GM18507 (cell line): ENCODE measurements at regions not wholly inside any gene's neighbourhood (a gene's known extent, or its start where the extent isn't known, plus 50 kb on each side); places are given as distances from the start of the nearest gene placed in this dataset.

Experiments used
- DNase-seq: peaks from one replicate; pipeline ENCODE4 v3.0.0; 2011; ENCODE audit warnings: low read depth; ENCODE audit not compliant: insufficient read length; ENCODE audit errors: extremely low spot score
- FAIRE-seq: peaks from 2 replicates; lab custom pipeline; 2011; peaks lifted over from hg19 to GRCh38; lab: Jason Lieb, UNC

- DNase-seq (no peak), FAIRE-seq (no peak)
Measured at GRCh38 chr10:7030134-7030855, 380.5 kb downstream of the SFMBT2 start.

GRCh38 chr10:7029672-7030071 is 381.2 kb downstream of the SFMBT2 start:
- no peak for FAIRE-seq

GRCh38 chr10:7028809-7029166 is 382.0 kb downstream of the SFMBT2 start:
- DNase-seq = no peak
- FAIRE-seq = no peak

More at GRCh38 chr10:7029672-7030071, 381.2 kb downstream of the SFMBT2 start:
- DNase-seq = no peak

GRCh38 chr10:7027913-7028808 is 382.7 kb downstream of the SFMBT2 start:
- no peak for FAIRE-seq

GRCh38 chr10:7027237-7027912 is 383.5 kb downstream of the SFMBT2 start:
- no peak for DNase-seq
- FAIRE-seq = no peak

More at GRCh38 chr10:7027913-7028808, 382.7 kb downstream of the SFMBT2 start:
- DNase-seq = no peak

- no peak for FAIRE-seq
- no peak for DNase-seq
Measured at GRCh38 chr10:7026818-7027217, 384.0 kb downstream of the SFMBT2 start.

- no peak for FAIRE-seq
- DNase-seq = no peak
Measured at GRCh38 chr10:7025296-7025695, 385.5 kb downstream of the SFMBT2 start.

- FAIRE-seq (no peak), DNase-seq (no peak)
Measured at GRCh38 chr10:7015457-7015856, 395.4 kb downstream of the SFMBT2 start.

- no peak for FAIRE-seq
- DNase-seq = no peak
Measured at GRCh38 chr10:7014721-7015120, 396.1 kb downstream of the SFMBT2 start.

GRCh38 chr10:7011994-7012393 is 398.8 kb downstream of the SFMBT2 start:
- FAIRE-seq (no peak), DNase-seq (no peak)

- DNase-seq = no peak
- no peak for FAIRE-seq
Measured at GRCh38 chr10:7008645-7009044, 402.2 kb downstream of the SFMBT2 start.

GRCh38 chr10:7007600-7008190 is 403.1 kb downstream of the SFMBT2 start:
- DNase-seq (no peak), FAIRE-seq (no peak)

GRCh38 chr10:7006566-7006965 is 404.3 kb downstream of the SFMBT2 start:
- no peak for DNase-seq

GRCh38 chr10:7003831-7004395 is 406.9 kb downstream of the SFMBT2 start:
- no peak for FAIRE-seq
- no peak for DNase-seq

More at GRCh38 chr10:7006566-7006965, 404.3 kb downstream of the SFMBT2 start:
- FAIRE-seq = no peak

- no peak for FAIRE-seq
- no peak for DNase-seq
Measured at GRCh38 chr10:7000061-7000460, 410.8 kb downstream of the SFMBT2 start.

- FAIRE-seq (no peak), DNase-seq (no peak)
Measured at GRCh38 chr10:6999232-6999925, 411.5 kb downstream of the SFMBT2 start.

GRCh38 chr10:6997509-6997908 is 413.3 kb downstream of the SFMBT2 start:
- DNase-seq (no peak), FAIRE-seq (no peak)

GRCh38 chr10:6996431-6996830 is 414.4 kb downstream of the SFMBT2 start:
- no peak for FAIRE-seq
- no peak for DNase-seq

GRCh38 chr10:6995831-6996230 is 415.0 kb downstream of the SFMBT2 start:
- DNase-seq (no peak), FAIRE-seq (no peak)
